GM12864 (cell line): ENCODE measurements at regions not wholly inside any gene's neighbourhood (a gene's known extent, or its start where the extent isn't known, plus 50 kb on each side); places are given as distances from the start of the nearest gene placed in this dataset.

Experiments used
- DNase-seq: peaks from one replicate; pipeline ENCODE4 v3.0.0-alpha.2; 2011; ENCODE audit warnings: low read depth
- H3K4me3 ChIP-seq: 2 replicates; pipeline ENCODE4 v1.5.1; 2011; ENCODE audit warnings: mild to moderate bottlenecking, low read depth, low read length, control low read depth
- TF ChIP-seq, protein P1 (sequence below): IDR thresholded peaks from 2 replicates; pipeline ENCODE4 v1.5.1; 2011; ENCODE audit warnings: low read depth, mild to moderate bottlenecking, moderate library complexity, low read length, control low read depth, inconsistent platforms; ENCODE audit errors: missing control alignments

GRCh38 chr13:62049992-62050391, 634.3 kb upstream of the PCDH20 start:
- TF ChIP-seq, protein P1, sequence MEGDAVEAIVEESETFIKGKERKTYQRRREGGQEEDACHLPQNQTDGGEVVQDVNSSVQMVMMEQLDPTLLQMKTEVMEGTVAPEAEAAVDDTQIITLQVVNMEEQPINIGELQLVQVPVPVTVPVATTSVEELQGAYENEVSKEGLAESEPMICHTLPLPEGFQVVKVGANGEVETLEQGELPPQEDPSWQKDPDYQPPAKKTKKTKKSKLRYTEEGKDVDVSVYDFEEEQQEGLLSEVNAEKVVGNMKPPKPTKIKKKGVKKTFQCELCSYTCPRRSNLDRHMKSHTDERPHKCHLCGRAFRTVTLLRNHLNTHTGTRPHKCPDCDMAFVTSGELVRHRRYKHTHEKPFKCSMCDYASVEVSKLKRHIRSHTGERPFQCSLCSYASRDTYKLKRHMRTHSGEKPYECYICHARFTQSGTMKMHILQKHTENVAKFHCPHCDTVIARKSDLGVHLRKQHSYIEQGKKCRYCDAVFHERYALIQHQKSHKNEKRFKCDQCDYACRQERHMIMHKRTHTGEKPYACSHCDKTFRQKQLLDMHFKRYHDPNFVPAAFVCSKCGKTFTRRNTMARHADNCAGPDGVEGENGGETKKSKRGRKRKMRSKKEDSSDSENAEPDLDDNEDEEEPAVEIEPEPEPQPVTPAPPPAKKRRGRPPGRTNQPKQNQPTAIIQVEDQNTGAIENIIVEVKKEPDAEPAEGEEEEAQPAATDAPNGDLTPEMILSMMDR = no peak
- DNase-seq = no peak
- H3K4me3 ChIP-seq = no peak overlapping the region

GRCh38 chr13:62046512-62046911, 630.9 kb upstream of the PCDH20 start:
- H3K4me3 ChIP-seq = no peak overlapping the region
- TF ChIP-seq, protein P1 = no peak
- DNase-seq = no peak

DNA sequence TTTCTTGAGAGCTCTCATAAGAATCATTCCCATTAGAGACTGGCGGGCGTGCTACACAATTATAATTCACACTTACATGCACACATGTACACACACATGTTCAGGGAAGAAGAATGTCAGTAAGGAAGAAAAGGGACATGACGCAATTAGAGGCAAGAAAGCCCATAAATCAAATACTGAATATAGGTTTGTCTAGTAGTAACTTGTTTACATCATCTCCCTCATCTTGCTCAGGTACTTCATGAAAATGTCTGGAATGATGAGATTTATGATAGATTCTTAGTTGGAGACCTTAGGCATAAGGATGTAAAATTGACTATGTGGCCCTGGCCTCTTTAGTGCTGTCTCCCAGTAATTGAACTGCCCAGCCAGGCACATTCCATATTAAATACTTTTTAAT, 628.0 kb upstream of the PCDH20 start:
- TF ChIP-seq, protein P1 = no peak
- DNase-seq = no peak
- no peak overlapping the region for H3K4me3 ChIP-seq

GRCh38 chr13:62040806-62041205, 625.2 kb upstream of the PCDH20 start:
- H3K4me3 ChIP-seq = no peak overlapping the region
- no peak for DNase-seq
- TF ChIP-seq, protein P1 = no peak

DNA sequence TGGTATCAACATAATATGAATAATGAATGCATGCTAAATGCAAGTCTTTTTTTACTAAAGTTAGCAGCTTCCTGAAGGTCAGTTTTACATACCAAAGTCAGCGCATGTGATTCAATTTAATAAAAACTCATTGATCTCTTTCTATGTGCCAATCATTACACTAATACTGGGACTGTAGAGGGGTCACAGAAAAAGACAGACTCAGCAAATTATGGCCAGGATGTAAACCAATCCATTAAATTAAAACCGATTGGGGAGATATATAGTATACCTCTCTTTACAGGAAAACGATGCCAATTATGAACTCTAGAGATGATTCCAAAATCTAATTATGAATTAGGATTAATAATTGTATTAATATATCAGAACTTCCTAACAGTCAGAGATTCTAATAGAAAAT, 624.4 kb upstream of the PCDH20 start:
- no peak for DNase-seq
- no peak overlapping the region for H3K4me3 ChIP-seq
- TF ChIP-seq, protein P1 = no peak

DNA sequence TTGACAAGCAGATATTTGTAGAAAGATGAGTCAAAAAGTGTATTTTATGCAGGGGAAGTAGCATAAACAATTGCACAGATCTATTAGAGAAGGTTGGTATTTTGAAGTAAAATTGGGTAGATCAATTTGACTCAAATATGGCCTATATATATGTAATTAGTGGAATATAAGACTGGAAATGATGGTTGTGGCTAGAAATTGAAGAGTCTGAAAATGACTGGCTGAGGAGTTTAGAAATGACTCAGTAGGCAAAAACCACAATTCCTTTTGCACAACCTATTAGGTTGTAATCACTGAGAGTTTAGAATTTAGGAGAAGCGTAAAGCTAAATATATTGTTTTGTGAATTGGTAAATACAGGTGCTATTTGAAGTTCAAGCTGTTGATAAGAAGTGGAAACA, 622.6 kb upstream of the PCDH20 start:
- TF ChIP-seq, protein P1 = no peak
- DNase-seq = no peak
- H3K4me3 ChIP-seq = no peak overlapping the region

DNA sequence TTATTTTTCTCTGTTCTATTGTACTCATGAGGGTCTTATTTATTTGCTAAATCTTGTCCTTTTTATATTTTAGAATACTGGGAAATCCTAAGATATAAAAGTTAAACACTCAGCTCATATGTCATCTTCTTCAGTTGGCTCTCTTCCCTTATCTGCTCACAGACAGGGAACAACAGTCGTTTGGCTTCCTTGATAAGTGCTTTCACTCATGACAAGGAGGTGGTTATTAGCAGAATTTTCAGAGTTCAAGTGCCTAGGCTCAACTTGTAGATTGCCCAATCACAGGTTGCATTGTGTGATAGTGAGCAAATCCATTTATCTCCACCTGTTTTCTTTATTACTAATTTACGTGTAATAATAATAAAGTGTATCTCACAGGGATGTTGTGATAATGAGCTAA, 620.3 kb upstream of the PCDH20 start:
- H3K4me3 ChIP-seq = no peak overlapping the region
- DNase-seq = no peak
- TF ChIP-seq, protein P1 = no peak
